ENCODE measurements at regions not wholly inside any gene's neighbourhood (a gene's known extent, or its start where the extent isn't known, plus 50 kb on each side); places are given as distances from the start of the nearest gene placed in this dataset.

DNA sequence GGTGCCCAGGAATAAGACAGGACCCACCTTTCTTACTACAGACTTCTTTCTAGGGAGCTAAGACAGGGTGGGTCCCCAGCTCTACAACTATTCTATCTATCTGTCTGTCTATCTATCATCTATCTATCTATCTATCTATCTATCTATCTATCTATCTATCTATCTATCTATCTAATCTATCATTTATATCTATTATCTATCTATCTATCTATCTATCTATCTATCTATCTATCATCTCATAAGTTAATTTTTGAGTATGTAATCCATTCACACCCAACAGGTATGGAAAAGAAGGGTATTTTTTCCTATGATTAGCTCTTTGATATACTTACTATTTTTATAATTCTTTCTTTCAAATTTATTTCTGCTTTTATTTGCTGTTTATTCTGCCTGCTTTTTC lies 55.9 kb downstream of the BAMBI start:
- no peak overlapping the region for H3K27ac Mint-ChIP-seq (ENCODE audit: unreplicated experiment)
- no peaks in the 10 kb centered on the region for H3K9me3 Mint-ChIP-seq (ENCODE audit: unreplicated experiment)
- no peaks in the 10 kb centered on the region for H3K36me3 Mint-ChIP-seq (ENCODE audit: unreplicated experiment)
- H3K27me3 Mint-ChIP-seq (ENCODE audit: unreplicated experiment) = no peaks in the 10 kb centered on the region
- no peaks in the 10 kb centered on the region for H3K4me1 Mint-ChIP-seq (ENCODE audit: low read depth, unreplicated experiment)
- TF ChIP-seq, protein P1, sequence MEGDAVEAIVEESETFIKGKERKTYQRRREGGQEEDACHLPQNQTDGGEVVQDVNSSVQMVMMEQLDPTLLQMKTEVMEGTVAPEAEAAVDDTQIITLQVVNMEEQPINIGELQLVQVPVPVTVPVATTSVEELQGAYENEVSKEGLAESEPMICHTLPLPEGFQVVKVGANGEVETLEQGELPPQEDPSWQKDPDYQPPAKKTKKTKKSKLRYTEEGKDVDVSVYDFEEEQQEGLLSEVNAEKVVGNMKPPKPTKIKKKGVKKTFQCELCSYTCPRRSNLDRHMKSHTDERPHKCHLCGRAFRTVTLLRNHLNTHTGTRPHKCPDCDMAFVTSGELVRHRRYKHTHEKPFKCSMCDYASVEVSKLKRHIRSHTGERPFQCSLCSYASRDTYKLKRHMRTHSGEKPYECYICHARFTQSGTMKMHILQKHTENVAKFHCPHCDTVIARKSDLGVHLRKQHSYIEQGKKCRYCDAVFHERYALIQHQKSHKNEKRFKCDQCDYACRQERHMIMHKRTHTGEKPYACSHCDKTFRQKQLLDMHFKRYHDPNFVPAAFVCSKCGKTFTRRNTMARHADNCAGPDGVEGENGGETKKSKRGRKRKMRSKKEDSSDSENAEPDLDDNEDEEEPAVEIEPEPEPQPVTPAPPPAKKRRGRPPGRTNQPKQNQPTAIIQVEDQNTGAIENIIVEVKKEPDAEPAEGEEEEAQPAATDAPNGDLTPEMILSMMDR (IDR thresholded peaks at IDR 0.05; ENCODE audit: partially characterized antibody, unreplicated experiment) = no peak
- DNase-seq = no peak
- no peak overlapping the region for H3K4me3 Mint-ChIP-seq (ENCODE audit: unreplicated experiment)

DNA sequence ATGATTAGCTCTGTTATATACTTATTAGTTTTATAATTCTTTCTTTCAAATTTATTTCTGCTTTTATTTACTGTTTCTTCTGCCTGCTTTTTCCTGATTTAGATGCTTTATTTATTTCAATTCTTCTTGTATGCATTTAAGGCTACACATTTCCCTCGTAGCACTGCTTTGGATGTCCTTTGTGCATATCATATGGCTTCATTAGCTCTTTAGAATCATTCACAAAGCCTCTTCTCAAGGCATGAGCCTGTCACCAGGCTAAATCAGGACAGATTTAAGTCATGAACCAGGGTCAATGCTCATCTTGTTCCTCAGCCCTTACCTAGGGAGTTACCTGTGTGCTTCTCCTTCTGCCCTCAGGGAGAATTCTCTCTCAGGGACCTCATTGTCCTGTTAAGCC lies 56.3 kb downstream of the BAMBI start:
- H3K36me3 Mint-ChIP-seq (ENCODE audit: unreplicated experiment) = no peaks in the 10 kb centered on the region
- no peak overlapping the region for H3K4me3 Mint-ChIP-seq (ENCODE audit: unreplicated experiment)
- no peaks in the 10 kb centered on the region for H3K9me3 Mint-ChIP-seq (ENCODE audit: unreplicated experiment)
- DNase-seq = no peak
- no peaks in the 10 kb centered on the region for H3K4me1 Mint-ChIP-seq (ENCODE audit: low read depth, unreplicated experiment)
- H3K27me3 Mint-ChIP-seq (ENCODE audit: unreplicated experiment) = no peaks in the 10 kb centered on the region
- TF ChIP-seq, protein P1 (IDR thresholded peaks at IDR 0.05; ENCODE audit: partially characterized antibody, unreplicated experiment) = no peak
- no peak overlapping the region for H3K27ac Mint-ChIP-seq (ENCODE audit: unreplicated experiment)

DNA sequence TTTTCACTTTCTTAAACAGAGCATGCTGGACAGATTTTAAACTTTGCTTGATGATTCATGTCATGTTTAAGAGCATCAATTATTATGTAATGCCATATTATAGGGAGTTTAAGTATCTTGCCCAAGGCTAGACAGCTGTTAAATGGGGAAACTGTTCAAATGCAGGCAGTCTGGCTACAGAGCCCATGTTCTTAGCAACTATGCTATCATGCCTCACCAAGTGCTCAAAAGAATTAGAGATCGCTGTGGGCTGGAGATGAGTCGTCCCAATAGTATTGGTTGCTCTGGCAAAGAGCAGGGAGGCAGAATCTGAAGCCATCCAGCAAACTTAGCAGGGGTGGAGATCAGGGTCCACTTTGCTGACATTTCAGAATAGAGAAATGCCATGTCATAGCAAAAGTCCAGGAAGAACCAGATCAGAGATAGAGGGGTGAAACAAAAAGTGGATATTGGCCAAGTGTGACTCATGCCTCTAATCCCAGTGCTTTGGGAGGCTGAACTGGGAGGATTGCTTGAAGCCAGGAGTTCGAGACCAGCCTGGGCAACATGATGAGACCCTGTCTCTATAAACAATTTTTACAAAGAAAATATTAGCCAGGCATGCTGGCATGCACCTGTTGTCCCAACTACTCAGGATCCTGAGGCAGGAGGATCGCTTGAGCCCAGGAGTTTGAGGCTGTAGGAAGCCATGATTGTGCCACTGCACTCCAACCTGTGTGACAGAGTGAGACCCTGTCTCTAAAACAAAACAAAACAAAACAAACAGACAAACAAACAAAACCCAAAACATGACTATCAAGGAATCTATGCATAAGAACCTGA lies 57.8 kb downstream of the BAMBI start:
- Mint-ChIP-seq H3K27ac (ENCODE audit: unreplicated experiment) (no peak overlapping the region), H3K4me1 (ENCODE audit: low read depth, unreplicated experiment) (no peaks in the 10 kb centered on the region), H3K27me3 (ENCODE audit: unreplicated experiment) (no peaks in the 10 kb centered on the region), H3K4me3 (ENCODE audit: unreplicated experiment) (no peak overlapping the region), H3K9me3 (ENCODE audit: unreplicated experiment) (no peaks in the 10 kb centered on the region), H3K36me3 (ENCODE audit: unreplicated experiment) (no peaks in the 10 kb centered on the region)
- no peak for DNase-seq
- TF ChIP-seq, protein P1 (IDR thresholded peaks at IDR 0.05; ENCODE audit: partially characterized antibody, unreplicated experiment) = no peak

DNA sequence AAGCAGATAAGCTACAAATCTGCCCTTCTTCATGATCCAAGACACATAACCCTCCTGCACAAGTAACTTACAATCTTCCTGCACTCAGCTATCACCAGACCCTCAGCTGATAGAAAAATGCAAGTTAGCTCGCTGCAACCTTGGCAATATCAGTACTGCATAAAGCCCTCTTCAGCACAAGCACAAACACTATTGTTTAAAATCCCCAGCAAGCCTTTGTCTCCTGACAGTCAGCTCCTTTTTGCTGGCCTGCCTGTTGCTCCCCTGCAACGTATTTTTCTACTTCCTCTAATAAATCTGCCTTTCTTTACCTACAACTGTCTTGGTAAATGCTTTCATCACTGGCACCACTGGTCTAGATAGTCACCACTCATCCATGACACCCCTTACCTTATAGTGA lies 59.8 kb downstream of the BAMBI start:
- Mint-ChIP-seq H3K27ac (ENCODE audit: unreplicated experiment) (no peak overlapping the region), H3K4me1 (ENCODE audit: low read depth, unreplicated experiment) (no peaks in the 10 kb centered on the region), H3K9me3 (ENCODE audit: unreplicated experiment) (no peaks in the 10 kb centered on the region), H3K4me3 (ENCODE audit: unreplicated experiment) (no peak overlapping the region), H3K27me3 (ENCODE audit: unreplicated experiment) (no peaks in the 10 kb centered on the region), H3K36me3 (ENCODE audit: unreplicated experiment) (no peaks in the 10 kb centered on the region)
- TF ChIP-seq, protein P1 (IDR thresholded peaks at IDR 0.05; ENCODE audit: partially characterized antibody, unreplicated experiment) = no peak
- no peak for DNase-seq

DNA sequence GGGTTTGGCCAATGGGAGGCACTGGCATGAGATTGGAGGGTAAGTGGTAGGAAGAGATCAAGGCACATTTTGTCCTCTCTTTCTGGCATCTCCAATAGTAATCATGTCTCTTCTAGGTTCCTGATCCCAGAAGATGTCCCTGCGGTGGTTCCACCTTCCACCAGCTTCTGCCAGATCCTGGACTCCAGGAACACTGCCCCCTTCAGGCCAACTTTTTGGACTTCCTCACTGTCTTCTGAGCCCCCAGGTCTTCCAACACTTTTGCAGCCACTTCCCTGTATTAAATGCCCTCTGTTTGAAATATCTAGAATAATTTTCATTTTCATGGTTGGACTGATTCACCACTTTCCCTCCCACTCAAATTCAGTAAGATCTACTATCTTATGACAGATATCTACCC lies 60.9 kb downstream of the BAMBI start:
- no peaks in the 10 kb centered on the region for H3K4me1 Mint-ChIP-seq (ENCODE audit: low read depth, unreplicated experiment)
- H3K4me3 Mint-ChIP-seq (ENCODE audit: unreplicated experiment) = no peak overlapping the region
- no peaks in the 10 kb centered on the region for H3K27me3 Mint-ChIP-seq (ENCODE audit: unreplicated experiment)
- H3K9me3 Mint-ChIP-seq (ENCODE audit: unreplicated experiment) = no peaks in the 10 kb centered on the region
- H3K27ac Mint-ChIP-seq (ENCODE audit: unreplicated experiment) = no peak overlapping the region
- TF ChIP-seq, protein P1 (IDR thresholded peaks at IDR 0.05; ENCODE audit: partially characterized antibody, unreplicated experiment) = no peak
- H3K36me3 Mint-ChIP-seq (ENCODE audit: unreplicated experiment) = no peaks in the 10 kb centered on the region
- no peak for DNase-seq
